Esophagus muscularis mucosa (tissue), 4 donors: ENCODE measurements at regions not wholly inside any gene's neighbourhood (a gene's known extent, or its start where the extent isn't known, plus 50 kb on each side); places are given as distances from the start of the nearest gene placed in this dataset.

ENCODE experiments used
- CTCF ChIP-seq, 3 experiments: fragments of 200-600 bp in 2 of 3; fragments of 450-650 bp in 1 of 3; sonication (generic) in 2 of 3; IDR thresholded peaks; one replicate each; pipeline ENCODE4 v1.5.1; 2017 to 2019; ENCODE audit warnings: antibody characterized with exemption in 3 of 3, mild to moderate bottlenecking in 2 of 3, moderate library complexity in 1 of 3
- EP300 ChIP-seq: sonication (generic); formaldehyde crosslinking; IDR thresholded peaks from one replicate; pipeline ENCODE4 v1.6.1; 2017; ENCODE audit warnings: antibody characterized with exemption
- POLR2A ChIP-seq: fragments of 450-650 bp; IDR thresholded peaks from one replicate; pipeline ENCODE4 v1.6.1; 2017; ENCODE audit warnings: antibody characterized with exemption, moderate library complexity, mild to moderate bottlenecking, low read depth

- TF ChIP-seq POLR2A (no peak), CTCF (IDR thresholded peaks at IDR 0.05) (no peak), EP300 (no peak)
Observed at GRCh38 chr15:96424674-96425073, 94.2 kb downstream of the NR2F2 start.
